AG09309 (cell line): ENCODE measurements at regions not wholly inside any gene's neighbourhood (a gene's known extent, or its start where the extent isn't known, plus 50 kb on each side); places are given as distances from the start of the nearest gene placed in this dataset.

ENCODE experiments used
- DNase-seq: peaks from one replicate; pipeline ENCODE4 v3.0.0-alpha.2; 2010; ENCODE audit warnings: low read depth
- H3K4me3 ChIP-seq: 2 replicates; pipeline ENCODE4 v1.5.1; 2011; ENCODE audit warnings: mild to moderate bottlenecking, low read depth, low read length, moderate library complexity; ENCODE audit not compliant: control insufficient read depth
- CTCF ChIP-seq: IDR thresholded peaks from 2 replicates; pipeline ENCODE4 v1.5.1; 2011; ENCODE audit warnings: mild to moderate bottlenecking, low read depth, low read length, inconsistent platforms; ENCODE audit not compliant: insufficient read depth, control insufficient read depth; ENCODE audit errors: missing control alignments

- TF ChIP-seq CTCF: no peak
- no peak overlapping the region for H3K4me3 ChIP-seq
- no peak for DNase-seq
Observed at GRCh38 chr5:143671674-143672569, 140.0 kb upstream of the HMHB1 start.

GRCh38 chr5:143671021-143671420 lies 140.9 kb upstream of the HMHB1 start:
- DNase-seq: no peak
- H3K4me3 ChIP-seq: no peak overlapping the region
- no peak for TF ChIP-seq CTCF

- no peak for TF ChIP-seq CTCF
- DNase-seq: no peak
- no peak overlapping the region for H3K4me3 ChIP-seq
Observed at GRCh38 chr5:143665866-143666265, 146.1 kb upstream of the HMHB1 start.

GRCh38 chr5:143664623-143665022 lies 147.3 kb upstream of the HMHB1 start:
- no peak overlapping the region for H3K4me3 ChIP-seq
- no peak for DNase-seq
- TF ChIP-seq CTCF: no peak

GRCh38 chr5:143663872-143664271 lies 148.1 kb upstream of the HMHB1 start:
- no peak for DNase-seq
- H3K4me3 ChIP-seq: no peak overlapping the region
- no peak for TF ChIP-seq CTCF

- no peak for DNase-seq
- no peak for TF ChIP-seq CTCF
- no peak overlapping the region for H3K4me3 ChIP-seq
Observed at GRCh38 chr5:143662020-143662419, 149.9 kb upstream of the HMHB1 start.

GRCh38 chr5:143660625-143661024 lies 151.3 kb upstream of the HMHB1 start:
- no peak overlapping the region for H3K4me3 ChIP-seq
- TF ChIP-seq CTCF: no peak
- no peak for DNase-seq
